VCaP (cell line): ENCODE measurements at regions not wholly inside any gene's neighbourhood (a gene's known extent, or its start where the extent isn't known, plus 50 kb on each side); places are given as distances from the start of the nearest gene placed in this dataset.
A peak's percentile ranks its signal among the peaks of the same experiment; 100 is the strongest.

Experiments
- H3K27ac ChIP-seq: fragments of 450-650 bp; 2 replicates; pipeline ENCODE4 v1.5.1; 2017
- TF ChIP-seq, protein P1 (sequence below): fragments of 450-650 bp; conservative IDR thresholded peaks from 2 replicates; pipeline ENCODE4 v1.5.1; 2017; ENCODE audit warnings: mild to moderate bottlenecking, moderate library complexity

- H3K27ac ChIP-seq = no peak overlapping the region
- TF ChIP-seq, protein P1, sequence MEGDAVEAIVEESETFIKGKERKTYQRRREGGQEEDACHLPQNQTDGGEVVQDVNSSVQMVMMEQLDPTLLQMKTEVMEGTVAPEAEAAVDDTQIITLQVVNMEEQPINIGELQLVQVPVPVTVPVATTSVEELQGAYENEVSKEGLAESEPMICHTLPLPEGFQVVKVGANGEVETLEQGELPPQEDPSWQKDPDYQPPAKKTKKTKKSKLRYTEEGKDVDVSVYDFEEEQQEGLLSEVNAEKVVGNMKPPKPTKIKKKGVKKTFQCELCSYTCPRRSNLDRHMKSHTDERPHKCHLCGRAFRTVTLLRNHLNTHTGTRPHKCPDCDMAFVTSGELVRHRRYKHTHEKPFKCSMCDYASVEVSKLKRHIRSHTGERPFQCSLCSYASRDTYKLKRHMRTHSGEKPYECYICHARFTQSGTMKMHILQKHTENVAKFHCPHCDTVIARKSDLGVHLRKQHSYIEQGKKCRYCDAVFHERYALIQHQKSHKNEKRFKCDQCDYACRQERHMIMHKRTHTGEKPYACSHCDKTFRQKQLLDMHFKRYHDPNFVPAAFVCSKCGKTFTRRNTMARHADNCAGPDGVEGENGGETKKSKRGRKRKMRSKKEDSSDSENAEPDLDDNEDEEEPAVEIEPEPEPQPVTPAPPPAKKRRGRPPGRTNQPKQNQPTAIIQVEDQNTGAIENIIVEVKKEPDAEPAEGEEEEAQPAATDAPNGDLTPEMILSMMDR = no peak
Measured at GRCh38 chr10:84076047-84076388, 63.3 kb upstream of the GHITM start.

- H3K27ac ChIP-seq = no peak overlapping the region
- TF ChIP-seq, protein P1 = 0 out of 2 replicates have a peak, but pooled peaks have one; percentile 16
Measured at GRCh38 chr10:84076540-84077195, 62.6 kb upstream of the GHITM start.

GRCh38 chr10:84077768-84078167, 61.5 kb upstream of the GHITM start:
- H3K27ac ChIP-seq = no peak overlapping the region
- TF ChIP-seq, protein P1 = no peak

- no peak overlapping the region for H3K27ac ChIP-seq
- TF ChIP-seq, protein P1 = no peak
Measured at GRCh38 chr10:84078771-84079170, 60.5 kb upstream of the GHITM start.

DNA sequence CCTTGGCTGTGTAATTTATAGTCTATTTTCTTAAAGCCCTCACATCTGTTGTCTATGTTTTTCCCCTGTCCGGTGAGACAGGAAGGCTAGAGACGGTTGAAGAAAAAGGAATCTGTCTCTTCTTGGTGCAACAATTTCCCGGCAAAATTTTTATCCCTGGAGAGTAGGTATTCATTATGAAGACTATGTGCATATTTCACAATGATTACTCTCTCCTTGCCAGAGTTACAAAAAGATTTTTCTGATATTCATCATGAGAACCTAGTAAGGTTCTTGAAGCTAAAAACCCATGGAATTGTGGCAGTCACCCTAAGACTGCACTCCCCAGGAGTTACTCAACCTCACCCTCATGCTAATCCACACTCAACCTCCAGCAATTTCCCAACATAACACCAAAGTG, 55.0 kb upstream of the GHITM start:
- TF ChIP-seq, protein P1 = no peak

DNA sequence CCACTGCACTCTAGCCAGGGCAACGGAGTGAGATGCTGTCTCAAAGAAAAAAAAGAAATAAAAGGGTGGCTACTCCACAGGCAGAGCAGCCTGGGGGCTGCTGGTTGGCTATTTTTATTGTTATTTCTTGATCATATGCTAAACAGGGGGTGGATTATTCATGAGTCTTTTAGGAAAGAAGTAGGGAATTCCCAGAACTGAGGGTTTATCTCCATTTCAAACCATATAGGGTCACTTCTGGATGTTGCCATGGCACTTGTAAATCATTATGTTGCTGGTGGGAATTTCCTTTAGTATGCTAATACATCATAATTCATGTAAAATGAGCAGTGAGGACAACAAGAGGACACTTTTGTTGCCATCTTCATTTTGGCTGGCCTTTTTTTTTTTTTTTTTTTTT, 52.1 kb upstream of the GHITM start:
- no peak overlapping the region for H3K27ac ChIP-seq
- TF ChIP-seq, protein P1 = no peak

More for the DNA sequence above, 55.0 kb upstream of the GHITM start:
- no peak overlapping the region for H3K27ac ChIP-seq

DNA sequence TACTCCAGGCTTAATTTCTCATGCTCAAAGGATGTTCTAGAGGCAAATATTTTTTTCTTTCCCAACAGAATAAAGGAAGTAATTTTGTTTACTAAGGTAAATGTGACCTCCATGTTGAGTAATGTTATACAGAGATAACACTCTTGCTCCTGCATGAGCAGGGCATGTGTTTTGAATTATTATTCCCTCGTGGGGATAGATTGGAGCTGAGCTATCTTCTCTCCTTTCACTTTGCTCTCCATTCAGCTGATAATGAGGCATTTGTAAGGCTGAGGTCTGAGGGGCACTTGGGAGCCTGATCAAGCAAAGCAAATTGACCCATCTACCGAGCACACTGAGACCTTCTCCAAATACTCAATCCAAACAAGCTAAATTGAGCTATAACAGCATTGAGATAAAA, 50.7 kb upstream of the GHITM start:
- TF ChIP-seq, protein P1 = no peak
- no peak overlapping the region for H3K27ac ChIP-seq
